Naive thymus-derived CD4-positive, alpha-beta T cell (primary cell): ENCODE measurements at regions not wholly inside any gene's neighbourhood (a gene's known extent, or its start where the extent isn't known, plus 50 kb on each side); places are given as distances from the start of the nearest gene placed in this dataset.

Experiments used
- ATAC-seq: fragments of 150-1000 bp; cut with Tn5 transposase; 2 replicates; pipeline ENCODE4 v1.10.0; 2021; ENCODE audit warnings: mild to moderate bottlenecking, moderate library complexity
- CTCF ChIA-PET: fragments of 350-600 bp; sonication (Branson Sonifier 250); formaldehyde crosslinking; loops from one replicate; lab custom pipeline; 2021; ENCODE audit warnings: antibody characterized with exemption; lab: Charles Lee
- POLR2A ChIA-PET: fragments of 350-600 bp; sonication (Branson Sonifier 250); formaldehyde crosslinking; loops from one replicate; lab custom pipeline; 2021; ENCODE audit warnings: antibody characterized with exemption, inconsistent platforms; lab: Charles Lee
- DNase-seq, 9 donors: peaks; one replicate each; pipeline versions ENCODE4 v3.0.0 to v3.0.0-alpha.2; 2020 to 2022; ENCODE audit warnings: mixed read lengths in 1 of 9
- H3K27ac ChIP-seq: one replicate; pipeline ENCODE4 v1.7.0; 2013; ENCODE audit warnings: mild to moderate bottlenecking, low read depth, low read length, moderate library complexity
- H3K27me3 ChIP-seq, 2 donors: one replicate each; pipeline ENCODE4 v1.7.0; 2013; ENCODE audit warnings: low read length in 2 of 2, mild to moderate bottlenecking in 2 of 2, moderate library complexity in 2 of 2; ENCODE audit not compliant: control insufficient read depth in 2 of 2, insufficient read depth in 2 of 2
- H3K36me3 ChIP-seq, 3 experiments: 1 replicate in 2 of 3; 2 replicates in 1 of 3; pipeline ENCODE4 v1.7.0; 2013; ENCODE audit warnings: low read length in 3 of 3, mild to moderate bottlenecking in 3 of 3, moderate library complexity in 1 of 3; ENCODE audit not compliant: insufficient read depth in 3 of 3, control insufficient read depth in 2 of 3
- H3K4me1 ChIP-seq, 2 donors: one replicate each; pipeline ENCODE4 v1.7.0; 2013; ENCODE audit warnings: low read length in 2 of 2, mild to moderate bottlenecking in 2 of 2, moderate library complexity in 1 of 2; ENCODE audit not compliant: control insufficient read depth in 2 of 2, insufficient read depth in 2 of 2
- H3K4me3 ChIP-seq: 2 replicates; pipeline ENCODE4 v1.7.0; 2013; ENCODE audit warnings: mild to moderate bottlenecking, low read length
- H3K9me3 ChIP-seq, 3 experiments: 1 replicate in 2 of 3; 2 replicates in 1 of 3; pipeline ENCODE4 v1.7.0; 2013; ENCODE audit warnings: low read length in 3 of 3; ENCODE audit not compliant: control insufficient read depth in 2 of 3
- H3K27ac Mint-ChIP-seq, 9 donors: one replicate each; pipeline ENCODE4 v1.8.0; 2020 to 2022; ENCODE audit warnings: mixed read lengths in 9 of 9, mild to moderate bottlenecking in 8 of 9, moderate library complexity in 5 of 9, inconsistent platforms in 2 of 9
- H3K27me3 Mint-ChIP-seq, 5 donors: one replicate each; pipeline ENCODE4 v1.8.0; 2021 to 2022; ENCODE audit warnings: mixed read lengths in 5 of 5, mild to moderate bottlenecking in 1 of 5
- H3K36me3 Mint-ChIP-seq, 5 donors: one replicate each; pipeline ENCODE4 v1.8.0; 2020 to 2022; ENCODE audit warnings: mixed read lengths in 5 of 5, mild to moderate bottlenecking in 3 of 5, inconsistent platforms in 1 of 5
- H3K4me1 Mint-ChIP-seq, 7 donors: one replicate each; pipeline ENCODE4 v1.8.0; 2020 to 2022; ENCODE audit warnings: mixed read lengths in 7 of 7, mild to moderate bottlenecking in 3 of 7, inconsistent platforms in 1 of 7
- H3K4me3 Mint-ChIP-seq, 10 donors: one replicate each; pipeline ENCODE4 v1.8.0; 2020 to 2022; ENCODE audit warnings: mild to moderate bottlenecking in 10 of 10, mixed read lengths in 10 of 10, moderate library complexity in 6 of 10, inconsistent platforms in 2 of 10
- H3K9me3 Mint-ChIP-seq, 11 donors: one replicate each; pipeline ENCODE4 v1.8.0; 2020 to 2022; ENCODE audit warnings: mixed read lengths in 11 of 11, mild to moderate bottlenecking in 4 of 11, inconsistent platforms in 1 of 11, moderate library complexity in 1 of 11
- intact Hi-C, 2 donors: fragments of 100-400 bp; cut with micrococcal nuclease; formaldehyde crosslinking; loops; one replicate each; pipeline ENCODE4 v1.15.1; 2023

GRCh38 chr16:6125483-6126259 is 1028.1 kb upstream of the EEF2KMT start:
- ChIA-PET POLR2A (no interaction called here), CTCF (no interaction called here)
- Histone ChIP-seq H3K4me3 (no peak overlapping the region), H3K4me1 (no peaks in the 10 kb centered on the region), H3K27ac (no peak overlapping the region), H3K9me3 (no peaks in the 10 kb centered on the region), H3K36me3 (no peaks in the 10 kb centered on the region), H3K27me3 (no peaks in the 10 kb centered on the region)
- intact Hi-C loops, result no loop called here
- Mint-ChIP-seq H3K4me1 (no peaks in the 10 kb centered on the region), H3K27me3 (no peaks in the 10 kb centered on the region), H3K27ac (no peak overlapping the region), H3K36me3 (peaks cover 0 to 4% (median 0%) of the 10 kb centered on the region in 5 donors), H3K4me3 (no peak overlapping the region), H3K9me3 (peaks cover 0 to 10% (median 5%) of the 10 kb centered on the region in 11 donors)
- ATAC-seq (no peak), DNase-seq (no peak)

- H3K36me3 ChIP-seq, result no peaks in the 10 kb centered on the region
- intact Hi-C loops, result no loop called here
- ChIA-PET POLR2A (no interaction called here), CTCF (no interaction called here)
- no peaks in the 10 kb centered on the region for H3K27me3 ChIP-seq
- DNase-seq (no peak), ATAC-seq (no peak)
- no peak overlapping the region for H3K4me3 ChIP-seq
- Mint-ChIP-seq H3K27me3 (no peaks in the 10 kb centered on the region), H3K4me1 (no peaks in the 10 kb centered on the region), H3K4me3 (no peak overlapping the region), H3K27ac (no peak overlapping the region), H3K9me3 (peaks cover 0 to 16% (median 3%) of the 10 kb centered on the region in 11 donors), H3K36me3 (peaks cover 0 to 4% (median 0%) of the 10 kb centered on the region in 5 donors)
- H3K4me1 ChIP-seq, result no peaks in the 10 kb centered on the region
- H3K9me3 ChIP-seq, result no peaks in the 10 kb centered on the region
- no peak overlapping the region for H3K27ac ChIP-seq
These were observed 1026.5 kb upstream of the EEF2KMT start for GRCh38 chr16:6124136-6124535.

- Mint-ChIP-seq H3K27me3 (no peaks in the 10 kb centered on the region), H3K4me3 (no peak overlapping the region), H3K36me3 (peaks cover 0 to 4% (median 0%) of the 10 kb centered on the region in 5 donors), H3K27ac (no peak overlapping the region), H3K4me1 (no peaks in the 10 kb centered on the region), H3K9me3 (peaks cover 0 to 19% (median 5%) of the 10 kb centered on the region in 11 donors)
- ChIA-PET CTCF (no interaction called here), POLR2A (no interaction called here)
- ATAC-seq (no peak), DNase-seq (no peak)
- H3K36me3 ChIP-seq, result no peaks in the 10 kb centered on the region
- no peaks in the 10 kb centered on the region for H3K27me3 ChIP-seq
- no peaks in the 10 kb centered on the region for H3K4me1 ChIP-seq
- H3K4me3 ChIP-seq, result no peak overlapping the region
- H3K9me3 ChIP-seq, result no peaks in the 10 kb centered on the region
- intact Hi-C loops, result no loop called here
- no peak overlapping the region for H3K27ac ChIP-seq
These were observed 1024.8 kb upstream of the EEF2KMT start for GRCh38 chr16:6122401-6122800.

GRCh38 chr16:6114691-6115090 is 1017.1 kb upstream of the EEF2KMT start:
- no peaks in the 10 kb centered on the region for H3K27me3 ChIP-seq
- intact Hi-C loops, result no loop called here
- H3K4me1 ChIP-seq, result no peaks in the 10 kb centered on the region
- no peak overlapping the region for H3K4me3 ChIP-seq
- Mint-ChIP-seq H3K27ac (no peak overlapping the region), H3K4me3 (no peak overlapping the region), H3K36me3 (no peaks in the 10 kb centered on the region), H3K4me1 (no peaks in the 10 kb centered on the region), H3K9me3 (peaks cover 0 to 12% (median 3%) of the 10 kb centered on the region in 11 donors), H3K27me3 (no peaks in the 10 kb centered on the region)
- no peaks in the 10 kb centered on the region for H3K36me3 ChIP-seq
- no peak overlapping the region for H3K27ac ChIP-seq
- ChIA-PET POLR2A (no interaction called here), CTCF (no interaction called here)
- H3K9me3 ChIP-seq, result no peaks in the 10 kb centered on the region
- DNase-seq (no peak), ATAC-seq (no peak)

GRCh38 chr16:6113749-6114148 is 1016.2 kb upstream of the EEF2KMT start:
- Histone ChIP-seq H3K27me3 (no peaks in the 10 kb centered on the region), H3K9me3 (no peaks in the 10 kb centered on the region), H3K36me3 (no peaks in the 10 kb centered on the region), H3K4me1 (no peaks in the 10 kb centered on the region), H3K27ac (no peak overlapping the region), H3K4me3 (no peak overlapping the region)
- ChIA-PET POLR2A (no interaction called here), CTCF (no interaction called here)
- Mint-ChIP-seq H3K4me1 (no peaks in the 10 kb centered on the region), H3K9me3 (peaks cover 0 to 5% (median 2%) of the 10 kb centered on the region in 11 donors), H3K4me3 (no peak overlapping the region), H3K27ac (no peak overlapping the region), H3K36me3 (no peaks in the 10 kb centered on the region), H3K27me3 (no peaks in the 10 kb centered on the region)
- no peak for ATAC-seq
- intact Hi-C loops, result no loop called here
- DNase-seq, result no peak

GRCh38 chr16:6112700-6113099 is 1015.1 kb upstream of the EEF2KMT start:
- no peaks in the 10 kb centered on the region for H3K27me3 ChIP-seq
- Mint-ChIP-seq H3K9me3 (peaks cover 0 to 5% (median 0%) of the 10 kb centered on the region in 11 donors), H3K27ac (no peak overlapping the region), H3K4me1 (no peaks in the 10 kb centered on the region), H3K4me3 (no peak overlapping the region), H3K36me3 (no peaks in the 10 kb centered on the region), H3K27me3 (no peaks in the 10 kb centered on the region)
- ATAC-seq (no peak), DNase-seq (no peak)
- H3K9me3 ChIP-seq, result no peaks in the 10 kb centered on the region
- no peaks in the 10 kb centered on the region for H3K4me1 ChIP-seq
- no peak overlapping the region for H3K27ac ChIP-seq
- H3K4me3 ChIP-seq, result no peak overlapping the region
- ChIA-PET CTCF (no interaction called here), POLR2A (no interaction called here)
- intact Hi-C loops, result no loop called here
- H3K36me3 ChIP-seq, result no peaks in the 10 kb centered on the region

- intact Hi-C loops, result no loop called here
- Mint-ChIP-seq H3K9me3 (peaks cover 0 to 7% (median 2%) of the 10 kb centered on the region in 11 donors), H3K4me3 (no peak overlapping the region), H3K27ac (no peak overlapping the region), H3K36me3 (no peaks in the 10 kb centered on the region), H3K27me3 (no peaks in the 10 kb centered on the region), H3K4me1 (no peaks in the 10 kb centered on the region)
- ChIA-PET POLR2A (no interaction called here), CTCF (no interaction called here)
- ATAC-seq (no peak), DNase-seq (no peak)
- Histone ChIP-seq H3K4me3 (no peak overlapping the region), H3K36me3 (no peaks in the 10 kb centered on the region), H3K9me3 (no peaks in the 10 kb centered on the region), H3K27ac (no peak overlapping the region), H3K4me1 (no peaks in the 10 kb centered on the region), H3K27me3 (no peaks in the 10 kb centered on the region)
These were observed 1013.8 kb upstream of the EEF2KMT start for GRCh38 chr16:6111390-6111789.
